Naive thymus-derived CD4-positive, alpha-beta T cell (primary cell): ENCODE measurements at regions not wholly inside any gene's neighbourhood (a gene's known extent, or its start where the extent isn't known, plus 50 kb on each side); places are given as distances from the start of the nearest gene placed in this dataset.
"Not testable (repeated sequence)": the region's sequence is repeated elsewhere in the genome, so short reads cannot be mapped to it uniquely, and the experiment has no call there.

Experiments used
- ATAC-seq: fragments of 150-1000 bp; cut with Tn5 transposase; 2 replicates; pipeline ENCODE4 v1.10.0; 2021; ENCODE audit warnings: mild to moderate bottlenecking, moderate library complexity
- CTCF ChIA-PET: fragments of 350-600 bp; sonication (Branson Sonifier 250); formaldehyde crosslinking; loops from one replicate; lab custom pipeline; 2021; ENCODE audit warnings: antibody characterized with exemption; lab: Charles Lee
- POLR2A ChIA-PET: fragments of 350-600 bp; sonication (Branson Sonifier 250); formaldehyde crosslinking; loops from one replicate; lab custom pipeline; 2021; ENCODE audit warnings: antibody characterized with exemption, inconsistent platforms; lab: Charles Lee
- DNase-seq, 9 donors: peaks; one replicate each; pipeline versions ENCODE4 v3.0.0 to v3.0.0-alpha.2; 2020 to 2022; ENCODE audit warnings: mixed read lengths in 1 of 9
- H3K27ac ChIP-seq: one replicate; pipeline ENCODE4 v1.7.0; 2013; ENCODE audit warnings: mild to moderate bottlenecking, low read depth, low read length, moderate library complexity
- H3K27me3 ChIP-seq, 2 donors: one replicate each; pipeline ENCODE4 v1.7.0; 2013; ENCODE audit warnings: low read length in 2 of 2, mild to moderate bottlenecking in 2 of 2, moderate library complexity in 2 of 2; ENCODE audit not compliant: control insufficient read depth in 2 of 2, insufficient read depth in 2 of 2
- H3K36me3 ChIP-seq, 3 experiments: 1 replicate in 2 of 3; 2 replicates in 1 of 3; pipeline ENCODE4 v1.7.0; 2013; ENCODE audit warnings: low read length in 3 of 3, mild to moderate bottlenecking in 3 of 3, moderate library complexity in 1 of 3; ENCODE audit not compliant: insufficient read depth in 3 of 3, control insufficient read depth in 2 of 3
- H3K4me1 ChIP-seq, 2 donors: one replicate each; pipeline ENCODE4 v1.7.0; 2013; ENCODE audit warnings: low read length in 2 of 2, mild to moderate bottlenecking in 2 of 2, moderate library complexity in 1 of 2; ENCODE audit not compliant: control insufficient read depth in 2 of 2, insufficient read depth in 2 of 2
- H3K4me3 ChIP-seq: 2 replicates; pipeline ENCODE4 v1.7.0; 2013; ENCODE audit warnings: mild to moderate bottlenecking, low read length
- H3K9me3 ChIP-seq, 3 experiments: 1 replicate in 2 of 3; 2 replicates in 1 of 3; pipeline ENCODE4 v1.7.0; 2013; ENCODE audit warnings: low read length in 3 of 3; ENCODE audit not compliant: control insufficient read depth in 2 of 3
- H3K27ac Mint-ChIP-seq, 9 donors: one replicate each; pipeline ENCODE4 v1.8.0; 2020 to 2022; ENCODE audit warnings: mixed read lengths in 9 of 9, mild to moderate bottlenecking in 8 of 9, moderate library complexity in 5 of 9, inconsistent platforms in 2 of 9
- H3K27me3 Mint-ChIP-seq, 5 donors: one replicate each; pipeline ENCODE4 v1.8.0; 2021 to 2022; ENCODE audit warnings: mixed read lengths in 5 of 5, mild to moderate bottlenecking in 1 of 5
- H3K36me3 Mint-ChIP-seq, 5 donors: one replicate each; pipeline ENCODE4 v1.8.0; 2020 to 2022; ENCODE audit warnings: mixed read lengths in 5 of 5, mild to moderate bottlenecking in 3 of 5, inconsistent platforms in 1 of 5
- H3K4me1 Mint-ChIP-seq, 7 donors: one replicate each; pipeline ENCODE4 v1.8.0; 2020 to 2022; ENCODE audit warnings: mixed read lengths in 7 of 7, mild to moderate bottlenecking in 3 of 7, inconsistent platforms in 1 of 7
- H3K4me3 Mint-ChIP-seq, 10 donors: one replicate each; pipeline ENCODE4 v1.8.0; 2020 to 2022; ENCODE audit warnings: mild to moderate bottlenecking in 10 of 10, mixed read lengths in 10 of 10, moderate library complexity in 6 of 10, inconsistent platforms in 2 of 10
- H3K9me3 Mint-ChIP-seq, 11 donors: one replicate each; pipeline ENCODE4 v1.8.0; 2020 to 2022; ENCODE audit warnings: mixed read lengths in 11 of 11, mild to moderate bottlenecking in 4 of 11, inconsistent platforms in 1 of 11, moderate library complexity in 1 of 11
- intact Hi-C, 2 donors: fragments of 100-400 bp; cut with micrococcal nuclease; formaldehyde crosslinking; loops; one replicate each; pipeline ENCODE4 v1.15.1; 2023

GRCh38 chr5:91794856-91795548 lies 411.9 kb upstream of the ARRDC3 start:
- H3K9me3 Mint-ChIP-seq, result peaks cover 0 to 9% (median 0%) of the 10 kb centered on the region in 11 donors
- no peak overlapping the region for H3K4me3 Mint-ChIP-seq

GRCh38 chr5:91794455-91794854 lies 411.3 kb upstream of the ARRDC3 start:
- Mint-ChIP-seq H3K36me3 (no peaks in the 10 kb centered on the region), H3K4me1 (no peaks in the 10 kb centered on the region), H3K9me3 (peaks cover 0 to 6% (median 0%) of the 10 kb centered on the region in 11 donors), H3K27ac (no peak overlapping the region), H3K27me3 (no peaks in the 10 kb centered on the region), H3K4me3 (no peak overlapping the region)
- Histone ChIP-seq H3K27me3 (no peaks in the 10 kb centered on the region), H3K9me3 (no peaks in the 10 kb centered on the region), H3K27ac (no peak overlapping the region), H3K4me1 (no peaks in the 10 kb centered on the region), H3K4me3 (no peak overlapping the region), H3K36me3 (no peaks in the 10 kb centered on the region)
- CTCF ChIA-PET, result no interaction called here
- POLR2A ChIA-PET, result no interaction called here
- intact Hi-C loops, result no loop called here
- no peak for DNase-seq
- no peak for ATAC-seq

More at GRCh38 chr5:91794856-91795548, 411.9 kb upstream of the ARRDC3 start:
- Mint-ChIP-seq H3K36me3 (no peaks in the 10 kb centered on the region), H3K27me3 (no peaks in the 10 kb centered on the region), H3K27ac (no peak overlapping the region), H3K4me1 (no peaks in the 10 kb centered on the region)
- H3K27me3 ChIP-seq, result no peaks in the 10 kb centered on the region
- ATAC-seq (no peak), DNase-seq (no peak)
- intact Hi-C loops, result no loop called here
- no peaks in the 10 kb centered on the region for H3K4me1 ChIP-seq
- ChIA-PET CTCF (no interaction called here), POLR2A (no interaction called here)
- no peak overlapping the region for H3K4me3 ChIP-seq
- no peak overlapping the region for H3K27ac ChIP-seq
- H3K9me3 ChIP-seq, result no peaks in the 10 kb centered on the region
- H3K36me3 ChIP-seq, result no peaks in the 10 kb centered on the region

- H3K9me3 Mint-ChIP-seq, result peaks cover 0 to 5% (median 0%) of the 10 kb centered on the region in 11 donors
- no peaks in the 10 kb centered on the region for H3K4me1 Mint-ChIP-seq
- DNase-seq (no peak), ATAC-seq (no peak)
- no peak overlapping the region for H3K27ac Mint-ChIP-seq
- CTCF ChIA-PET, result no interaction called here
- POLR2A ChIA-PET, result no interaction called here
- no peaks in the 10 kb centered on the region for H3K36me3 Mint-ChIP-seq
- Histone ChIP-seq H3K4me3 (no peak overlapping the region), H3K27me3 (no peaks in the 10 kb centered on the region), H3K27ac (no peak overlapping the region), H3K9me3 (no peaks in the 10 kb centered on the region), H3K4me1 (no peaks in the 10 kb centered on the region), H3K36me3 (no peaks in the 10 kb centered on the region)
- no peak overlapping the region for H3K4me3 Mint-ChIP-seq
- intact Hi-C loops, result no loop called here
- H3K27me3 Mint-ChIP-seq, result no peaks in the 10 kb centered on the region
Measured at GRCh38 chr5:91787718-91788117, 404.6 kb upstream of the ARRDC3 start.

GRCh38 chr5:91777671-91778070 lies 394.6 kb upstream of the ARRDC3 start:
- intact Hi-C loops, result no loop called here
- no peak for ATAC-seq

GRCh38 chr5:91776249-91776648 lies 393.1 kb upstream of the ARRDC3 start:
- Histone ChIP-seq H3K27ac (no peak overlapping the region), H3K4me3 (no peak overlapping the region), H3K9me3 (no peaks in the 10 kb centered on the region), H3K36me3 (no peaks in the 10 kb centered on the region), H3K27me3 (no peaks in the 10 kb centered on the region), H3K4me1 (no peaks in the 10 kb centered on the region)
- Mint-ChIP-seq H3K27ac (no peak overlapping the region), H3K9me3 (peaks cover 0 to 6% (median 0%) of the 10 kb centered on the region in 11 donors), H3K4me1 (no peaks in the 10 kb centered on the region), H3K36me3 (no peaks in the 10 kb centered on the region), H3K27me3 (no peaks in the 10 kb centered on the region), H3K4me3 (no peak overlapping the region)
- ChIA-PET POLR2A (no interaction called here), CTCF (no interaction called here)
- ATAC-seq, result no peak
- DNase-seq, result no peak
- intact Hi-C loops, result no loop called here

More at GRCh38 chr5:91777671-91778070, 394.6 kb upstream of the ARRDC3 start:
- DNase-seq, result no peak
- ChIA-PET POLR2A (no interaction called here), CTCF (no interaction called here)
- no peak overlapping the region for H3K27ac ChIP-seq
- no peaks in the 10 kb centered on the region for H3K27me3 ChIP-seq
- H3K27ac Mint-ChIP-seq, result no peak overlapping the region
- no peaks in the 10 kb centered on the region for H3K9me3 ChIP-seq
- no peak overlapping the region for H3K4me3 Mint-ChIP-seq
- H3K36me3 Mint-ChIP-seq, result no peaks in the 10 kb centered on the region
- H3K9me3 Mint-ChIP-seq, result peaks cover 0 to 6% (median 2%) of the 10 kb centered on the region in 11 donors
- no peaks in the 10 kb centered on the region for H3K4me1 Mint-ChIP-seq
- H3K27me3 Mint-ChIP-seq, result no peaks in the 10 kb centered on the region
- H3K36me3 ChIP-seq, result no peaks in the 10 kb centered on the region
- no peaks in the 10 kb centered on the region for H3K4me1 ChIP-seq
- no peak overlapping the region for H3K4me3 ChIP-seq

- Mint-ChIP-seq H3K27ac (no peak overlapping the region), H3K36me3 (no peaks in the 10 kb centered on the region), H3K9me3 (peaks cover 0 to 7% (median 1%) of the 10 kb centered on the region in 11 donors), H3K27me3 (no peaks in the 10 kb centered on the region), H3K4me3 (no peak overlapping the region), H3K4me1 (no peaks in the 10 kb centered on the region)
- intact Hi-C loops, result no loop called here
- no peaks in the 10 kb centered on the region for H3K36me3 ChIP-seq
- H3K27me3 ChIP-seq, result no peaks in the 10 kb centered on the region
- ChIA-PET POLR2A (no interaction called here), CTCF (no interaction called here)
- H3K4me3 ChIP-seq, result no peak overlapping the region
- no peak for ATAC-seq
- H3K9me3 ChIP-seq, result no peaks in the 10 kb centered on the region
- DNase-seq, result no peak
- H3K4me1 ChIP-seq, result no peaks in the 10 kb centered on the region
- no peak overlapping the region for H3K27ac ChIP-seq
Measured at GRCh38 chr5:91770400-91770799, 387.3 kb upstream of the ARRDC3 start.

GRCh38 chr5:91757383-91757782 lies 374.3 kb upstream of the ARRDC3 start:
- intact Hi-C loops, POLR2A ChIA-PET, H3K4me1 Mint-ChIP-seq, H3K4me1 ChIP-seq, CTCF ChIA-PET, H3K9me3 ChIP-seq, H3K27me3 Mint-ChIP-seq, H3K27me3 ChIP-seq, H3K9me3 Mint-ChIP-seq, DNase-seq, H3K4me3 Mint-ChIP-seq, ATAC-seq, H3K36me3 Mint-ChIP-seq, H3K4me3 ChIP-seq, H3K36me3 ChIP-seq, H3K27ac ChIP-seq, H3K27ac Mint-ChIP-seq: not testable (repeated sequence)
